Activated CD4-positive, alpha-beta T cell treated with anti-CD3 and anti-CD28 coated beads, Interleukin-2, Interleukin-6, amounts not matched to agents 100 ng/mL and 50 ng/mL, durations not matched to agents 16 hours and 8 hours (primary cell): ENCODE measurements at regions not wholly inside any gene's neighbourhood (a gene's known extent, or its start where the extent isn't known, plus 50 kb on each side); places are given as distances from the start of the nearest gene placed in this dataset.
"Not testable (repeated sequence)": the region's sequence is repeated elsewhere in the genome, so short reads cannot be mapped to it uniquely, and the experiment has no call there.

Source experiments
- DNase-seq: peaks from one replicate; pipeline ENCODE4 v3.0.0-alpha.2; 2020

GRCh38 chr3:148441191-148441590 is 256.5 kb upstream of the AGTR1 start:
- DNase-seq: no peak

- no peak for DNase-seq
These were observed 246.9 kb upstream of the AGTR1 start for GRCh38 chr3:148450819-148451218.

- no peak for DNase-seq
These were observed 245.7 kb upstream of the AGTR1 start for GRCh38 chr3:148451969-148452368.

- no peak for DNase-seq
These were observed 243.9 kb upstream of the AGTR1 start for GRCh38 chr3:148453781-148454191.

- DNase-seq: no peak
These were observed 242.6 kb upstream of the AGTR1 start for GRCh38 chr3:148455098-148455497.

- DNase-seq: no peak
These were observed 239.8 kb upstream of the AGTR1 start for GRCh38 chr3:148457886-148458285.

GRCh38 chr3:148459931-148460513 is 237.7 kb upstream of the AGTR1 start:
- peak; percentile 2 for DNase-seq

GRCh38 chr3:148460686-148461085 is 237.0 kb upstream of the AGTR1 start:
- DNase-seq: no peak

GRCh38 chr3:148464246-148464645 is 233.5 kb upstream of the AGTR1 start:
- no peak for DNase-seq

GRCh38 chr3:148466143-148466542 is 231.6 kb upstream of the AGTR1 start:
- DNase-seq: no peak

GRCh38 chr3:148466980-148467740 is 230.5 kb upstream of the AGTR1 start:
- no peak for DNase-seq

- no peak for DNase-seq
These were observed 220.3 kb upstream of the AGTR1 start for GRCh38 chr3:148477375-148477774.

- DNase-seq: no peak
These were observed 204.1 kb upstream of the AGTR1 start for GRCh38 chr3:148493631-148494030.

- no peak for DNase-seq
These were observed 203.3 kb upstream of the AGTR1 start for GRCh38 chr3:148494451-148494850.

- DNase-seq: no peak
These were observed 196.8 kb upstream of the AGTR1 start for GRCh38 chr3:148500881-148501280.

GRCh38 chr3:148510116-148510515 is 187.6 kb upstream of the AGTR1 start:
- DNase-seq: no peak

GRCh38 chr3:148510561-148510960 is 187.1 kb upstream of the AGTR1 start:
- DNase-seq: no peak

- no peak for DNase-seq
These were observed 185.1 kb upstream of the AGTR1 start for GRCh38 chr3:148512648-148513047.

GRCh38 chr3:148513096-148513543 is 184.6 kb upstream of the AGTR1 start:
- DNase-seq: no peak

GRCh38 chr3:148518520-148518919 is 179.2 kb upstream of the AGTR1 start:
- no peak for DNase-seq

- not testable (repeated sequence) for DNase-seq
These were observed 172.1 kb upstream of the AGTR1 start for GRCh38 chr3:148525621-148526020.

- DNase-seq: no peak
These were observed 169.7 kb upstream of the AGTR1 start for GRCh38 chr3:148528024-148528423.

- no peak for DNase-seq
These were observed 165.9 kb upstream of the AGTR1 start for GRCh38 chr3:148531836-148532235.

GRCh38 chr3:148532326-148532725 is 165.4 kb upstream of the AGTR1 start:
- no peak for DNase-seq

- no peak for DNase-seq
These were observed 164.9 kb upstream of the AGTR1 start for GRCh38 chr3:148532774-148533173.
